Dendritic cell treated with granulocyte-macrophage colony-stimulating factor and Interleukin-4, amounts not matched to agents 40 ng/mL and 50 ng/mL, for 4 days (primary cell): ENCODE measurements at regions not wholly inside any gene's neighbourhood (a gene's known extent, or its start where the extent isn't known, plus 50 kb on each side); places are given as distances from the start of the nearest gene placed in this dataset.

Experiments used
- H3K27ac Mint-ChIP-seq: one replicate; pipeline ENCODE4 v1.8.0; 2022; ENCODE audit warnings: mild to moderate bottlenecking, mixed read lengths
- H3K27me3 Mint-ChIP-seq: one replicate; pipeline ENCODE4 v1.8.0; 2022; ENCODE audit warnings: mild to moderate bottlenecking, mixed read lengths
- H3K36me3 Mint-ChIP-seq: one replicate; pipeline ENCODE4 v1.8.0; 2022; ENCODE audit warnings: low read depth, mixed read lengths
- H3K4me1 Mint-ChIP-seq: one replicate; pipeline ENCODE4 v1.8.0; 2022; ENCODE audit warnings: low read depth, mixed read lengths
- H3K4me3 Mint-ChIP-seq: one replicate; pipeline ENCODE4 v1.8.0; 2022; ENCODE audit warnings: mild to moderate bottlenecking, moderate library complexity, mixed read lengths
- H3K9me3 Mint-ChIP-seq: one replicate; pipeline ENCODE4 v1.8.0; 2022; ENCODE audit warnings: mixed read lengths
- intact Hi-C: fragments of 100-400 bp; cut with micrococcal nuclease; formaldehyde crosslinking; loops from one replicate; pipeline ENCODE4 v1.15.0; 2022

DNA sequence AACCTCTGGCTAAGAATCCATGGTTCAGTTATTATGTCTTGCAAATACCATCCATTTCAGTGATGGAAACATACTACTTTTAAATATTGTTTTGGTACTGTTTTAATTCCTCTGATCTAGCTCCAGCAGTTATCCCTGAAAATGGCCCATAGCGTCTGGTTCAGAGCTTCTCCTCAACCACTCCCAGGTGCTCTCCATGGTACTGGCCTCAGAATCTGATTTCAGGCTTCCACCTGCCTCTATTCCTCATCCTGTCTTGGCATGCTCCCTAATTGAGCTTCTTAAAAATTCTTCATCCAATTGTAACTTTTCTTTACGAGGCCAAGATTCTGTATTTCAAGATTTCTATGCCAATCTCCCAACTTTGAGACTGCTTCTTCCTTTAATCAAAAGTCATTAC, 236.3 kb downstream of the HTR7 start:
- no peak overlapping the region for H3K27ac Mint-ChIP-seq
- H3K4me3 Mint-ChIP-seq, result no peak overlapping the region
- no peaks in the 10 kb centered on the region for H3K27me3 Mint-ChIP-seq
- intact Hi-C loops, result no loop called here
- H3K9me3 Mint-ChIP-seq, result no peaks in the 10 kb centered on the region
- H3K36me3 Mint-ChIP-seq, result no peaks in the 10 kb centered on the region
- no peaks in the 10 kb centered on the region for H3K4me1 Mint-ChIP-seq

DNA sequence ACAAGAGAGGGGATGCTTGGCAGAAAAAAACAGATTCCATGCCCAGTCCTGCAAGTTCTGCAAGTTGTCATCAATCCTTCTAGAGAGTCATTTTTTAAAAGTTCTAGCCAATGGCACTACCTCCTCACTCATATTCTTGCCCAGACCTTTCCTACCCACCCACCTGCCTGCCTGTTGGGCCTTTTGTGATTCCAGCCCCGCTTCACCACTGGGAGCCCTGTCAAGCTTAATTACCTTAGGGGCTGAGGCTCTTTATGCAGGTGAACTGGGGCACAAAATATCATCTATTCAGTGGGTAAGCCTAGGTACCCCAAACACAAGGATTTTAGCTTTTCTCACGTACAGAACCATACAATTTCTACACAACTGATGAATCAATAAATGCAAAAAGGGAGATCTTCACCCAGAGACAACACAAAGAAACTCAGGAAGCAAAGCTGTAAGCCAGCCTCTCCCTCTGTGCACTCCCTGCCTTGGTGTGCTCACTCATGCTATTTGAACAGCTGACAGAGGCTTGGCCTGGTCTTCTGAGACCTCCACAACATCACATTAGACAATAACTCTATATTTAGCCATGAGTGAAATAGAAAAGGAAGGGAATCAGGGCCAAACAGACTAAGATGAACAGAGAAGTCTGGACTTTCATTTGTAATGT, 222.6 kb downstream of the HTR7 start:
- intact Hi-C loops, result no loop called here
- Mint-ChIP-seq H3K36me3 (no peaks in the 10 kb centered on the region), H3K4me1 (no peaks in the 10 kb centered on the region), H3K9me3 (peaks cover 9% of the 10 kb centered on the region), H3K27ac (no peak overlapping the region), H3K4me3 (no peak overlapping the region), H3K27me3 (no peaks in the 10 kb centered on the region)

DNA sequence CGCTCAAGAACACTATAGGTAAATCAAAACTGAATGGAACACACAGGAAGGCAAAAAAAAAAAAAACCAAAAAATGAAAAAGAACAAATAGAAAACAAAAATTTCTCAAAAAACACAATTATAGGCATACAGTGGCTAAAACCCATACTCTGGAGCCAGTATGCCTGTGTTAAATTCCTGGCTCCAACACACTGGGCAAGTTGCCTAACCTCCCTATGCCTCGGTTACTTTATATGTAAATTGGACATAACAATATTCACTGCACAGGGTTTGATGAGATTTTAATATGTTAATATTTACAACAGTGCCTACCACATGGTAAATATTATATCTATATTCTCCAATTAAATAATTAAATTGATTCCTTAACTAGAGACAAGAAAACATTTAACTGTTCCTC, 217.1 kb downstream of the HTR7 start:
- intact Hi-C loops, result no loop called here
- H3K4me1 Mint-ChIP-seq, result no peaks in the 10 kb centered on the region
- no peaks in the 10 kb centered on the region for H3K27me3 Mint-ChIP-seq
- H3K27ac Mint-ChIP-seq, result no peak overlapping the region
- peaks cover 9% of the 10 kb centered on the region for H3K9me3 Mint-ChIP-seq
- no peaks in the 10 kb centered on the region for H3K36me3 Mint-ChIP-seq
- H3K4me3 Mint-ChIP-seq, result no peak overlapping the region

DNA sequence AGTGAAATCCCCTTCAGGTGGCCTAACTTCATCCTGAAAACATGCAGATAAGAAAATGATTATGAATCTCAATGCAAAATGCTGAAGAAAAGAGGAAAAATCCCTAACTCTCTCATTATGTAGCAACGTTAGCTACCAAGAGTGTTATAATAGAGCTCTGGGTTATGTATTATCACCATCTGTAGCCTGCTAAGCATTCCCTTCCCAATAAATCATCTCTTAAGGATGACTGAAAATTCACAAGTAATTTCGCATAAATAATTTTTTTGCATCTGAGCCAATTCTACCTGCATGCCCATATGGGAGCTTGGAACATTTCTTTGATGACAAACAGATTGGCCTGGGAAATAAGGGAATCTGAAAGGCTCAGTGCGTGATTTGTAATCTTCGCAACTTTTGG, 216.1 kb downstream of the HTR7 start:
- Mint-ChIP-seq H3K27ac (no peak overlapping the region), H3K4me3 (no peak overlapping the region), H3K36me3 (no peaks in the 10 kb centered on the region), H3K27me3 (no peaks in the 10 kb centered on the region), H3K4me1 (no peaks in the 10 kb centered on the region), H3K9me3 (peaks cover 9% of the 10 kb centered on the region)
- intact Hi-C loops, result no loop called here

DNA sequence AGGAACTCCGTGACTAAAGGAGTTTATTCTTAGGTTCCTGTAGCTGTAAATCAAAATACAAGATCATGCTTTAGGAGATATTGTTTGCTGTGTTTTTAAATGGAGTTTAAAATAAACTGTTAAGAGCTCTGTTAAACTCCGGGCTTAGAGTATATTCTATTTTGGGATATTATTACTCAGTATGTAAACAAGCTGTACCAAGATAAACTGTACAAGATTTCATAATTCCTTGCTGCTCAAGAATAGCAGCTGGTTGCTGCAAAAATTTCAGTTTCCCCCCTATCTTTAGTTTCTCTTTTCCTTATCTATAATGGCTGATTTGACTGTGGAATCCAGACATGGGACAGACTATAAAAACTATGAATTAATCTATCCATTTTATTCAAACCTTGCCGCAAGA, 215.7 kb downstream of the HTR7 start:
- Mint-ChIP-seq H3K4me3 (no peak overlapping the region), H3K36me3 (no peaks in the 10 kb centered on the region), H3K27me3 (no peaks in the 10 kb centered on the region), H3K27ac (no peak overlapping the region), H3K9me3 (peaks cover 9% of the 10 kb centered on the region), H3K4me1 (no peaks in the 10 kb centered on the region)
- intact Hi-C loops, result no loop called here

DNA sequence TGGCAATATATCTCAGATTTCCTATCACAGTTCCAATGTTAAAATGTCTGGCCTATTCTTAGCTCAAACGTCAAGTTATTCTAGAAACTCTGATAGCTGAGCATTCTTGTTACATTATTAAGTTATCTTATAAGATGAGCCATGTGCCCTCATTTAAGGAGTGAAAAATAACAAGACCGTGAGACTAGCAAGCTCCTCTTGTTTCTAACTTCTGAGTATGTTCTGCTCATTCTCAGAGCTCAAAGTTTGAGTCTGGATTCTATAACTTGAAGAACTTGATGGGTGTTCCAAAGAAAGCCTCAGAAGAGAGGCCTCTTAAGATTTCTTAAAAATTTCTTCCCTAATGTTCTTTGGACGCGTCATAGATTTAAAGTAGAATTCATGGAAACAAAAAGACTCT, 215.2 kb downstream of the HTR7 start:
- Mint-ChIP-seq H3K27me3 (no peaks in the 10 kb centered on the region), H3K4me1 (no peaks in the 10 kb centered on the region), H3K9me3 (peaks cover 9% of the 10 kb centered on the region), H3K27ac (no peak overlapping the region), H3K4me3 (no peak overlapping the region), H3K36me3 (no peaks in the 10 kb centered on the region)
- intact Hi-C loops, result no loop called here

DNA sequence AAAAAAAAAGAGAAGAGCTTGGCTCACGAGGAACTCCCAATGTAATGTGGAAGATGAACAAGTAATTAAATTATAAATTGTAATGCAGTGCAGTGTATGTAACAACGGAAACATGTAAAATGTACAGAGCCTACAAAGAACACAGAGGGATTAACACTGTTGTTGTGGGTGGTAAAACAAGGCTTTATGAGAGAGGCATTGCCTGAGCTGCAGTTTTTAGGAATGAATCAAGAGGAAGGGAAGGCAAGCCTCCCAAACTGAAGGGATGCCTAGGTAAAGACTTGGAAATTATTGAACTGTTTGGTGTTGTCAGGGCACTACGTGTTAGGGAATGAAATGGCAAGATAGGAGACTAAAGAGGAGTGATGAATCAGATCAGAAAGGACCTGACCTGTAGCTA, 213.7 kb downstream of the HTR7 start:
- no peaks in the 10 kb centered on the region for H3K36me3 Mint-ChIP-seq

DNA sequence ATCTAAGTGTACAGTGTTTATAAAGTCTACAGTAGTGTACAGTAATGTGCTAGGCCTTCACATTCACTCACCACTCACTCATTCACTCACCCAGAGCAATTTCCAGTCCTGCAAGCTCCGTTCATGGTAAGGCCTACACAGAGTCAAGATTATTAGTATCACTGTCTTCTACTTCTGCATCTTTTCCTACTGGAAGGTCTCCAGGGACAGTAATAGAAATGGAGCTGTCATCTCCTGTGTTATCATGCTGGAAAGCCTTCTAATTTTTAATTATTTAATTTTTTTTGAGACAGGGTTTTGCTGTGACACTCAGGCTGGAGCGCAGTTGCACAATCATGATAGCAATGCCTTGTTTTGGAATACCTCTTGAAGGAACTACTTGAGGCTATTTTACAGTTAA, 207.0 kb downstream of the HTR7 start:
- peaks cover 9% of the 10 kb centered on the region for H3K9me3 Mint-ChIP-seq
- intact Hi-C loops, result no loop called here
- no peak overlapping the region for H3K27ac Mint-ChIP-seq
- H3K27me3 Mint-ChIP-seq, result no peaks in the 10 kb centered on the region
- H3K4me3 Mint-ChIP-seq, result no peak overlapping the region
- no peaks in the 10 kb centered on the region for H3K36me3 Mint-ChIP-seq
- no peaks in the 10 kb centered on the region for H3K4me1 Mint-ChIP-seq

More for the DNA sequence above, 213.7 kb downstream of the HTR7 start:
- intact Hi-C loops, result no loop called here
- H3K27me3 Mint-ChIP-seq, result no peaks in the 10 kb centered on the region
- no peaks in the 10 kb centered on the region for H3K4me1 Mint-ChIP-seq
- H3K27ac Mint-ChIP-seq, result no peak overlapping the region
- H3K9me3 Mint-ChIP-seq, result peaks cover 10% of the 10 kb centered on the region
- no peak overlapping the region for H3K4me3 Mint-ChIP-seq

DNA sequence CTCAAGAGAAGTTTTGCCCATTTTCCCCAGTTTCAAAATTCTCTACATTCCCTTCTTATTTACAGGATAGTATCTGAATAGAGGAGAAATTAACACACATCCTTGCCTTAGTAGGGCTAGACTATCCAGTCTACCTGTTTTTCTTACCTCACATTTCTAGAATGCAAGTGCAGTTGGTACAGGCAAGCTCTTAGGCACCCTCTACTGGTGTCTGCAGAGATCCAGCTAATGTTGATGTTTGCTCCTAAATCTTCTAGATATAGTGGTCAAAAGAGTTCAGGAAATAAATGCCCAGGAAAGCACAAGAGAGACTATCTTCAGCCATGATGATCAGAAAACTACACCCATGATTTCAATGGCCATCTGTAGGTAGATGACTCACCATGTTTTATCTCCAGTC, 205.3 kb downstream of the HTR7 start:
- peaks cover 9% of the 10 kb centered on the region for H3K9me3 Mint-ChIP-seq
- H3K4me1 Mint-ChIP-seq, result no peaks in the 10 kb centered on the region
- no peak overlapping the region for H3K4me3 Mint-ChIP-seq
- intact Hi-C loops, result no loop called here
- no peak overlapping the region for H3K27ac Mint-ChIP-seq
- no peaks in the 10 kb centered on the region for H3K36me3 Mint-ChIP-seq
- H3K27me3 Mint-ChIP-seq, result no peaks in the 10 kb centered on the region

DNA sequence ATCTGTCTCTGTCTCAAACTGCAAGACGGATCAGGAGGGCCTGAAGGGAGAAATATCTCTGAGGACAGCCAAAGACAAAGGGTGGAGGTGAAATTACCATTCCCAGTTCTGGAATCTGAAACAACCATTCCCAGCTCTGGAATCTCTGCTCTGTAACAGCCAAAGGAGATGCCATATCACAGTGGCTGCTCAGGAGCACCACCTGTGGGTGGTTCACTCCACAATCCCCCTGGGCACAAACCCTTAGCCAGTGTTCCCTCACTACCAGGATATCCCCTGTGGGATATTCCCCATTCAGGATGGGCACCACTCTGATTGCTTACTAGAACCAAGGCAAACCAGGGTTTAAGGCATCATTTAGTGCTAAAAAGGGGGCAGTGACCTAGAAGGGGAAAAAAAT, 199.0 kb downstream of the HTR7 start:
- intact Hi-C loops, result no loop called here
- Mint-ChIP-seq H3K9me3 (peaks cover 13% of the 10 kb centered on the region), H3K36me3 (no peaks in the 10 kb centered on the region)

DNA sequence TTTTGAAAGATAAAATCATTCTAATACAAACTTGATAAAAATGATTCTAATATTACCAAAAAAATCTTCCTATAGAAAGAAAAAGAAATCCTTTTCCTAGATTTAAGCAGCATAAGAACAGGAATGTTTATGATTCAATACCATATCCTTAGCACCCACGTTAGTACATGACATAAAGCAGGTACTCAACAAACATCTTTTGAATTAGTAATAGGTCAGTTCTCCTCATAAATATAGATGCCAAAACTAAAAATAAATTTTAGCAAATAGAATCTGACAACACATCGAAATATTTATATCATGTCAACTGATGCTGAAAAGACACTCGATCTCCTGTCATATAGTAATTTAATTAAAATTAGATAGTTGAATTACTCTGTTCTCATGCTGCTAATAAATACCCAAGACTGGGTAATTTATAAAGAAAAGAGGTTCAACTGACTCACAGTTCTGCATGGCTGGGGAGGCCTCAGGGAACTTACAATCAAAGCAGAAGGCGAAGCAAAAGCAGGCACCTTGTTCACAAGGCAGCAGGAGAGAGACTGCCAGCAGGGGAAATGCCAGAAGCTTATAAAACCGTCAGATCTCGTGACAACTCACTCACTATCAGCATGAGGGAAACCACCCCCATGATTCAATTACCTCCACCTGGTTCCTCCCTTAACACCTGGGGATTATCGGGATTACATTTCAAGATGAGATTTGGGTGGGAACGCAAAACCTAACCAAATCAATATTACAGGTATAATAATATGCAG, 191.8 kb downstream of the HTR7 start:
- H3K4me3 Mint-ChIP-seq, result no peak overlapping the region
- no peaks in the 10 kb centered on the region for H3K27me3 Mint-ChIP-seq
- H3K9me3 Mint-ChIP-seq, result no peaks in the 10 kb centered on the region
- intact Hi-C loops, result no loop called here
- no peaks in the 10 kb centered on the region for H3K4me1 Mint-ChIP-seq
- H3K27ac Mint-ChIP-seq, result no peak overlapping the region
- no peaks in the 10 kb centered on the region for H3K36me3 Mint-ChIP-seq

More for the DNA sequence above, 199.0 kb downstream of the HTR7 start:
- H3K4me1 Mint-ChIP-seq, result no peaks in the 10 kb centered on the region
- no peaks in the 10 kb centered on the region for H3K27me3 Mint-ChIP-seq
- H3K4me3 Mint-ChIP-seq, result no peak overlapping the region
- no peak overlapping the region for H3K27ac Mint-ChIP-seq

DNA sequence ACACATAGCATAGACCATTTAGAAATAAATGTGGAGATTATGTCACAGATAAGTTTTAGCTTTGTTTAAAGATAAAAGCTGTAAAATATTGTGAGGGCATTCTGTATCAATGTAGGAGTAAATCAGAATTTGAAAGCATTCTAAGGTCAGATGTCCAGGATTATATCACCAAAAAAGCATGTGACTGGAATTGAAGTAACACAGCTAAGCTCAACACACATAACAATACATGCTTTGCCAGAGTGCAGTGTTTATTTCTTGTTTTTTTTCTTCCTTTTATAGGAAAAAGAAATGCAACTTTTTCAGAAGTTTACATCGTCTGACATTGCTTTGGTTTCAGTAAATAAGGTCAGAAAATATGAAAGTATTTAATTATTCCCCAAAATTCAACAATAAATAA, 183.4 kb downstream of the HTR7 start:
- Mint-ChIP-seq H3K27ac (no peak overlapping the region), H3K4me3 (no peak overlapping the region), H3K36me3 (no peaks in the 10 kb centered on the region), H3K9me3 (no peaks in the 10 kb centered on the region), H3K27me3 (no peaks in the 10 kb centered on the region), H3K4me1 (no peaks in the 10 kb centered on the region)
- intact Hi-C loops, result no loop called here

DNA sequence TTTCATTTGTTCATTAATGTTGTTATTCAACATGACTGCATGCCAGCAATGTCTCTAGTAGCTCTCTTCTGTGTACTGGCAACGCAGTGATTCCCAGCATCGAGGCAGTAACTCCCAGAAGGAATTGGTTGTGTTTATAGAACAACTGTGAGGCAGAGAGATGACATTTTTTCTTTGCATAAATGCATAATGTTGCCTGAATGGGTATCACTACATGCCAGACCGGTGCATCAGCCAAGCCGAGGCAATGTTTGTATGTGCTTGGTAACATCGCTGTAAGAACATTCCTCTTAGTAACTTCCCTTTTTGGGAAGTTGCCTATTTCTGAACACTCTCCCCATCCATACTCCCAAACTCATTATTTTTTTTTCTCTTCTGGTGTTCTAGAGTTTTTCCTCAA, 182.9 kb downstream of the HTR7 start:
- Mint-ChIP-seq H3K27ac (no peak overlapping the region), H3K4me1 (no peaks in the 10 kb centered on the region), H3K9me3 (no peaks in the 10 kb centered on the region), H3K36me3 (no peaks in the 10 kb centered on the region), H3K4me3 (no peak overlapping the region), H3K27me3 (no peaks in the 10 kb centered on the region)
- intact Hi-C loops, result no loop called here

DNA sequence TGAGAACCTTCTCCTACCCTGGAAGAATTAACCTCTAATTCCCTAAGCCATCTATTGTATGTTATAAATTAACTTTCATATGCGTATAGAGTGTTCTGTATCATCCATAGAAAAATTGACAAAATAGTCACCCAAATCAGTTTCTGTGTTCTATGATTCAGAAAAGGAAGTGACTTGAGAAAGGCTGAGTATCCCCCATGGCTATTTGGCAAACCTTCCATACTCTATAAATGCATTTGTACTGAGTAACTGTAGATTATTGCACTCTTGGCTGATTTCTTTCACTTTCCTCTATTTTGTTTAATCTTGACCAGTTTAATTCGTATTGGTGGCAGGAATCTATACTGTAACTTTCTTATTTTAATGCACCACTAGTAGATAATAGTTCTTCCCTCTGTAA, 182.2 kb downstream of the HTR7 start:
- Mint-ChIP-seq H3K9me3 (no peaks in the 10 kb centered on the region), H3K4me1 (no peaks in the 10 kb centered on the region), H3K27ac (no peak overlapping the region), H3K36me3 (no peaks in the 10 kb centered on the region), H3K4me3 (no peak overlapping the region), H3K27me3 (no peaks in the 10 kb centered on the region)
- intact Hi-C loops, result no loop called here
